ENCODE measurements at regions not wholly inside any gene's neighbourhood (a gene's known extent, or its start where the extent isn't known, plus 50 kb on each side); places are given as distances from the start of the nearest gene placed in this dataset.
A peak's percentile ranks its signal among the peaks of the same experiment; 100 is the strongest.

DNA sequence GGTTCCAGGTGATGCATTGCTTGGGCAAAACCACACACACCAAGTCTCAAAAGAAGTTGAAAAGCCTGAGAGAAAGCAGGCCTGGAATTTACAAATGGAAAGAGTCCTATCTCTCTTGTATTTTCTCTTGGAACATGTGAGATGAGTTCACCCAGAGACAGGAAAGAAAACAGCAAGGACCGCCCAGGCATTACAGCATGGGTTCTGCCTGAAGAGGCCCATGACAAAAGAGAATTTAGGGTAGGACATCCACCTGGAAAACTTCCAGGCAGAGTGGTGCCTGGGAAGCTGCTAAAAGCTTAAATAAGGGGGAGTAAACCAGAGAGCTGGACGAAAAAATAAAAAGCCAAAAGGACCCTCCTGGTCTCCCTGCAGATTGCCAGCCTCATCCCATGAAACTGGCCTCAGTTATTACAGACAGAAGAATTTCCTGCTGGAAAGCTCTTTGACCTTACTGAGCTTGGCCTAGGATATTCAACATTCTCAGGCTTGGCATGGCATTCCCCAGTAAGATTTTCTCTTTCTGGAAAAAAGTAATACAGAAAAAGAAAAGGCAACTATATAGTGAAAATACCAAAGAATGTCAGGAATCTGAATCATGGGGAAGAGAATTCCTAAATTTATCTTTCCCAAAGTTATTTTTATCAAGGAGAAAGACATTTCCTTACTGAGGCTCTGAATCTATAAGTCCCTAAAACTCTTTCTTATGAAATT, 121.3 kb upstream of the NUDT4 start:
- Histone ChIP-seq H3K4me2 (ENCODE audit: low read length) (no peak overlapping the region), H3K79me2 (ENCODE audit: low read length) (no peaks in the 10 kb centered on the region), H3F3A (ENCODE audit: low read length, unreplicated experiment) (no peaks in the 10 kb centered on the region), H3K9ac (ENCODE audit: low read length) (no peak overlapping the region), H2AFZ (ENCODE audit: low read length) (no peak overlapping the region), H4K20me1 (ENCODE audit: low read length) (no peaks in the 10 kb centered on the region), H3K27me3 (ENCODE audit: low read length) (no peaks in the 10 kb centered on the region), H3K27ac (ENCODE audit: low read length) (no peak overlapping the region), H3K9me3 (ENCODE audit: low read length) (no peaks in the 10 kb centered on the region), H3K9me2 (replicated peaks; ENCODE audit: low read length) (no peaks in the 10 kb centered on the region), H3K4me1 (ENCODE audit: insufficient read depth, low read length) (peaks cover 7% of the 10 kb centered on the region), H3K4me3 (ENCODE audit: low read length) (no peak overlapping the region), H3K36me3 (ENCODE audit: low read depth, low read length) (no peaks in the 10 kb centered on the region)
- no TSS peak for BruUV-seq (replicated peaks)
- no peak for ATAC-seq
- ChIA-PET POLR2A (ENCODE audit: unreplicated experiment) (no interaction called here), CTCF (no interaction called here)
- TF ChIP-seq EZH2 (IDR thresholded peaks at IDR 0.05; ENCODE audit: low read length, unreplicated experiment) (no peak), EZH2phosphoT487 (IDR thresholded peaks at IDR 0.05; ENCODE audit: borderline replicate concordance, low read length) (no peak)
- TF ChIP-seq, protein P1, sequence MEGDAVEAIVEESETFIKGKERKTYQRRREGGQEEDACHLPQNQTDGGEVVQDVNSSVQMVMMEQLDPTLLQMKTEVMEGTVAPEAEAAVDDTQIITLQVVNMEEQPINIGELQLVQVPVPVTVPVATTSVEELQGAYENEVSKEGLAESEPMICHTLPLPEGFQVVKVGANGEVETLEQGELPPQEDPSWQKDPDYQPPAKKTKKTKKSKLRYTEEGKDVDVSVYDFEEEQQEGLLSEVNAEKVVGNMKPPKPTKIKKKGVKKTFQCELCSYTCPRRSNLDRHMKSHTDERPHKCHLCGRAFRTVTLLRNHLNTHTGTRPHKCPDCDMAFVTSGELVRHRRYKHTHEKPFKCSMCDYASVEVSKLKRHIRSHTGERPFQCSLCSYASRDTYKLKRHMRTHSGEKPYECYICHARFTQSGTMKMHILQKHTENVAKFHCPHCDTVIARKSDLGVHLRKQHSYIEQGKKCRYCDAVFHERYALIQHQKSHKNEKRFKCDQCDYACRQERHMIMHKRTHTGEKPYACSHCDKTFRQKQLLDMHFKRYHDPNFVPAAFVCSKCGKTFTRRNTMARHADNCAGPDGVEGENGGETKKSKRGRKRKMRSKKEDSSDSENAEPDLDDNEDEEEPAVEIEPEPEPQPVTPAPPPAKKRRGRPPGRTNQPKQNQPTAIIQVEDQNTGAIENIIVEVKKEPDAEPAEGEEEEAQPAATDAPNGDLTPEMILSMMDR (conservative IDR thresholded peaks at IDR 0.05; ENCODE audit: low read depth, low read length), result no peak
- intact Hi-C loops (cut with micrococcal nuclease), result no loop called here
- DNase-seq, result no peak

DNA sequence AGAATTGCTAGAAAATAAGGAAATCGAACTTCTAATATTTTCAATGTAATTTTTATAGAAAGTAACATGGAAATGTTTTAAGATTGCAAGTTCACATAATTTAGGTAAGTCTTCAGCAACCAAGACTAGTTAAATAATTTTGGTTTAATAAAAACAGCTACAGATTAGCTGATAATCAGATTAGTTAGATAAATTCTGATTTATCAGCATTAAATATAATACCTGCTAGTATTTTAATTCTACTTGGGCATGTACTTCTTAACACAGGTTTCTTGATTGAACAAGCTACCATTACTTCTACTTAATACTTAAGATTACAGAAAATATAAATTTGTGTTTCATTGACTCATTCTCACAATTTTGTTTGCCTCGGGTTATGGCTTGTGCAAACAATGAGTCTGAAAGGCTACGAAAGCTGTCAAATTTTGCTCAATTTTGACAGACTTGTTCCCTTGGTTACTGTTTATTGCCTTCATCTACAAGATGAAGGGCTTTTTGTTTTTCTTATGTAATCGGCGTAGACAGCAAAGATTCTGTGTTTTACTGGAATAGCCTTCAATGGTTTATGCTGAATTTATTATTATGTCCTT, 116.1 kb upstream of the NUDT4 start:
- Histone ChIP-seq H3K9me2 (replicated peaks; ENCODE audit: low read length) (no peaks in the 10 kb centered on the region), H2AFZ (ENCODE audit: low read length) (no peak overlapping the region), H3K4me2 (ENCODE audit: low read length) (peak overlapping the region; percentile 23; the same call in 1 of the 2 replicates), H3F3A (ENCODE audit: low read length, unreplicated experiment) (no peaks in the 10 kb centered on the region), H3K9ac (ENCODE audit: low read length) (no peak overlapping the region), H3K4me3 (ENCODE audit: low read length) (no peak overlapping the region), H3K9me3 (ENCODE audit: low read length) (no peaks in the 10 kb centered on the region), H3K79me2 (ENCODE audit: low read length) (no peaks in the 10 kb centered on the region), H3K4me1 (ENCODE audit: insufficient read depth, low read length) (peaks cover 15% of the 10 kb centered on the region), H3K36me3 (ENCODE audit: low read depth, low read length) (no peaks in the 10 kb centered on the region), H3K27ac (ENCODE audit: low read length) (no peak overlapping the region), H4K20me1 (ENCODE audit: low read length) (no peaks in the 10 kb centered on the region), H3K27me3 (ENCODE audit: low read length) (no peaks in the 10 kb centered on the region)
- BruUV-seq (replicated peaks), result no TSS peak
- DNase-seq (peak; percentile 74), ATAC-seq (peak; percentile 71)
- TF ChIP-seq, protein P1 (conservative IDR thresholded peaks at IDR 0.05; ENCODE audit: low read depth, low read length), result no peak
- TF ChIP-seq EZH2phosphoT487 (IDR thresholded peaks at IDR 0.05; ENCODE audit: borderline replicate concordance, low read length), result no peak
- no peak for TF ChIP-seq EZH2 (IDR thresholded peaks at IDR 0.05; ENCODE audit: low read length, unreplicated experiment)
- ChIA-PET POLR2A (ENCODE audit: unreplicated experiment) (no interaction called here), CTCF (interaction anchor here (0.7 kb wide), 1 partner anchor 94 kb away, joined by 3 read pairs; no protein-coding TSS in a partner anchor)
- intact Hi-C loops (cut with micrococcal nuclease), result loop anchor here (5.0 to 10.0 kb wide), 2 partner anchors 113 to 124 kb away; partner anchors contain the start of gene NUDT4

DNA sequence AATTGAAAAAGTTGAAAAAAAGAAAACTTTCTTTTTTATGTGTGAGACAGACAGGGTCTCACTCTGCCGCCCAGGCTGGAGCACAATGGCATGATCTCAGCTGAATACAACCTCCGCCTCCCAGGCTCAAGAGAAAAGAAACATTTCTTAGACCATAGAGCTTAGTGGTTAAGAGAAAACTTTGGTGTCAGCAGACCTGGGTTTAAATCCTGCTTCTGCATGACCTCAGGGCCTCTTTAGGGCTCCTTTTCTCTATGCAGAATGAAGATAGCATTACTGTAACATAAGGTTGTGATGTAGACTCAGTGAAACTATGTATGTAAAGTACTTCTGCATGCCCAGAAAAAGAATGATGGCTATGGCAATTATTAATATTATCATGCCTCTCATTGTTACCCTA, 104.7 kb upstream of the NUDT4 start:
- Histone ChIP-seq H3K9ac (ENCODE audit: low read length) (no peak overlapping the region), H4K20me1 (ENCODE audit: low read length) (no peaks in the 10 kb centered on the region), H2AFZ (ENCODE audit: low read length) (no peak overlapping the region), H3K27me3 (ENCODE audit: low read length) (no peaks in the 10 kb centered on the region), H3K79me2 (ENCODE audit: low read length) (no peaks in the 10 kb centered on the region), H3F3A (ENCODE audit: low read length, unreplicated experiment) (no peaks in the 10 kb centered on the region), H3K36me3 (ENCODE audit: low read depth, low read length) (no peaks in the 10 kb centered on the region), H3K4me2 (ENCODE audit: low read length) (no peak overlapping the region), H3K27ac (ENCODE audit: low read length) (no peak overlapping the region), H3K4me3 (ENCODE audit: low read length) (no peak overlapping the region), H3K9me3 (ENCODE audit: low read length) (no peaks in the 10 kb centered on the region), H3K4me1 (ENCODE audit: insufficient read depth, low read length) (no peaks in the 10 kb centered on the region), H3K9me2 (replicated peaks; ENCODE audit: low read length) (no peaks in the 10 kb centered on the region)
- TF ChIP-seq, protein P1 (conservative IDR thresholded peaks at IDR 0.05; ENCODE audit: low read depth, low read length), result no peak
- TF ChIP-seq EZH2phosphoT487 (IDR thresholded peaks at IDR 0.05; ENCODE audit: borderline replicate concordance, low read length) (no peak), EZH2 (IDR thresholded peaks at IDR 0.05; ENCODE audit: low read length, unreplicated experiment) (no peak)
- DNase-seq (no peak), ATAC-seq (no peak)
- BruUV-seq (replicated peaks), result no TSS peak
- CTCF ChIA-PET, result no interaction called here
- POLR2A ChIA-PET (ENCODE audit: unreplicated experiment), result no interaction called here
- intact Hi-C loops (cut with micrococcal nuclease), result no loop called here

Measured in PC-3 (cell line).